T-helper 2 cell treated with Interferon-gamma antibody and Interleukin-4, amounts not matched to agents 5 μg/mL and 100 μg/mL, for 36 hours (primary cell): ENCODE measurements at regions not wholly inside any gene's neighbourhood (a gene's known extent, or its start where the extent isn't known, plus 50 kb on each side); places are given as distances from the start of the nearest gene placed in this dataset.
"Not testable (repeated sequence)": the region's sequence is repeated elsewhere in the genome, so short reads cannot be mapped to it uniquely, and the experiment has no call there.

Source experiments
- DNase-seq: peaks from one replicate; pipeline ENCODE4 v3.0.0; 2021; ENCODE audit warnings: low spot score
- H3K27ac Mint-ChIP-seq: one replicate; pipeline ENCODE4 v1.8.0; 2021; ENCODE audit warnings: mild to moderate bottlenecking, mixed read lengths
- H3K27me3 Mint-ChIP-seq: one replicate; pipeline ENCODE4 v1.8.0; 2021; ENCODE audit warnings: low read depth, mixed read lengths
- H3K36me3 Mint-ChIP-seq: one replicate; pipeline ENCODE4 v1.8.0; 2021; ENCODE audit warnings: low read depth, mixed read lengths
- H3K4me1 Mint-ChIP-seq: one replicate; pipeline ENCODE4 v1.8.0; 2021; ENCODE audit warnings: low read depth, mixed read lengths
- H3K4me3 Mint-ChIP-seq: one replicate; pipeline ENCODE4 v1.8.0; 2022; ENCODE audit warnings: mild to moderate bottlenecking, moderate library complexity, mixed read lengths
- H3K9me3 Mint-ChIP-seq: one replicate; pipeline ENCODE4 v1.8.0; 2021; ENCODE audit warnings: mixed read lengths

- Mint-ChIP-seq H3K27ac (no peak overlapping the region), H3K27me3 (no peaks in the 10 kb centered on the region), H3K4me3 (no peak overlapping the region), H3K4me1 (no peaks in the 10 kb centered on the region), H3K9me3 (peaks cover 18% of the 10 kb centered on the region), H3K36me3 (no peaks in the 10 kb centered on the region)
- DNase-seq, result no peak
These were observed 127.0 kb upstream of the CHST9 start for GRCh38 chr18:27312153-27312552.

GRCh38 chr18:27311114-27311513 lies 126.0 kb upstream of the CHST9 start:
- Mint-ChIP-seq H3K4me3 (no peak overlapping the region), H3K36me3 (no peaks in the 10 kb centered on the region), H3K27ac (no peak overlapping the region), H3K27me3 (no peaks in the 10 kb centered on the region), H3K9me3 (peaks cover 21% of the 10 kb centered on the region), H3K4me1 (no peaks in the 10 kb centered on the region)
- DNase-seq, result no peak

GRCh38 chr18:27301615-27302378 lies 116.7 kb upstream of the CHST9 start:
- H3K4me1 Mint-ChIP-seq, result no peaks in the 10 kb centered on the region
- H3K36me3 Mint-ChIP-seq, result no peaks in the 10 kb centered on the region
- peaks cover 4% of the 10 kb centered on the region for H3K9me3 Mint-ChIP-seq
- no peaks in the 10 kb centered on the region for H3K27me3 Mint-ChIP-seq
- H3K4me3 Mint-ChIP-seq, result no peak overlapping the region
- H3K27ac Mint-ChIP-seq, result no peak overlapping the region
- DNase-seq, result no peak

GRCh38 chr18:27298214-27298804 lies 113.2 kb upstream of the CHST9 start:
- H3K4me3 Mint-ChIP-seq, result no peak overlapping the region
- H3K9me3 Mint-ChIP-seq, result peaks cover 14% of the 10 kb centered on the region
- no peak overlapping the region for H3K27ac Mint-ChIP-seq
- H3K36me3 Mint-ChIP-seq, result no peaks in the 10 kb centered on the region
- no peak for DNase-seq
- no peaks in the 10 kb centered on the region for H3K27me3 Mint-ChIP-seq
- H3K4me1 Mint-ChIP-seq, result no peaks in the 10 kb centered on the region

- not testable (repeated sequence) for DNase-seq, H3K27ac Mint-ChIP-seq, H3K9me3 Mint-ChIP-seq, H3K4me3 Mint-ChIP-seq, H3K4me1 Mint-ChIP-seq, H3K27me3 Mint-ChIP-seq, H3K36me3 Mint-ChIP-seq
These were observed 101.0 kb upstream of the CHST9 start for GRCh38 chr18:27285973-27286562.

GRCh38 chr18:27278131-27278530 lies 93.0 kb upstream of the CHST9 start:
- H3K27me3 Mint-ChIP-seq, result no peaks in the 10 kb centered on the region
- H3K4me1 Mint-ChIP-seq, result no peaks in the 10 kb centered on the region
- H3K36me3 Mint-ChIP-seq, result no peaks in the 10 kb centered on the region
- no peak for DNase-seq
- H3K9me3 Mint-ChIP-seq, result peaks cover 24% of the 10 kb centered on the region
- no peak overlapping the region for H3K27ac Mint-ChIP-seq
- H3K4me3 Mint-ChIP-seq, result no peak overlapping the region

- H3K36me3 Mint-ChIP-seq, result no peaks in the 10 kb centered on the region
- no peaks in the 10 kb centered on the region for H3K4me1 Mint-ChIP-seq
- no peaks in the 10 kb centered on the region for H3K27me3 Mint-ChIP-seq
- no peak overlapping the region for H3K27ac Mint-ChIP-seq
- H3K4me3 Mint-ChIP-seq, result no peak overlapping the region
- H3K9me3 Mint-ChIP-seq, result peaks cover 24% of the 10 kb centered on the region
- DNase-seq, result no peak
These were observed 92.4 kb upstream of the CHST9 start for GRCh38 chr18:27277554-27277953.

- DNase-seq, result no peak
- H3K9me3 Mint-ChIP-seq, result peaks cover 24% of the 10 kb centered on the region
- no peak overlapping the region for H3K4me3 Mint-ChIP-seq
- H3K27me3 Mint-ChIP-seq, result no peaks in the 10 kb centered on the region
- no peak overlapping the region for H3K27ac Mint-ChIP-seq
- H3K36me3 Mint-ChIP-seq, result no peaks in the 10 kb centered on the region
- H3K4me1 Mint-ChIP-seq, result no peaks in the 10 kb centered on the region
These were observed 91.8 kb upstream of the CHST9 start for GRCh38 chr18:27276886-27277285.

- Mint-ChIP-seq H3K4me3 (no peak overlapping the region), H3K4me1 (no peaks in the 10 kb centered on the region), H3K9me3 (peaks cover 27% of the 10 kb centered on the region), H3K36me3 (no peaks in the 10 kb centered on the region), H3K27ac (no peak overlapping the region), H3K27me3 (no peaks in the 10 kb centered on the region)
- DNase-seq, result no peak
These were observed 91.4 kb upstream of the CHST9 start for GRCh38 chr18:27276479-27276878.

- Mint-ChIP-seq H3K4me1 (no peaks in the 10 kb centered on the region), H3K9me3 (peaks cover 31% of the 10 kb centered on the region), H3K27ac (no peak overlapping the region), H3K36me3 (no peaks in the 10 kb centered on the region), H3K4me3 (no peak overlapping the region), H3K27me3 (no peaks in the 10 kb centered on the region)
- no peak for DNase-seq
These were observed 89.8 kb upstream of the CHST9 start for GRCh38 chr18:27274901-27275300.

GRCh38 chr18:27270508-27270907 lies 85.4 kb upstream of the CHST9 start:
- DNase-seq, result no peak
- Mint-ChIP-seq H3K9me3 (peaks cover 11% of the 10 kb centered on the region), H3K4me1 (no peaks in the 10 kb centered on the region), H3K27ac (no peak overlapping the region), H3K36me3 (no peaks in the 10 kb centered on the region), H3K4me3 (no peak overlapping the region), H3K27me3 (no peaks in the 10 kb centered on the region)

GRCh38 chr18:27263369-27263768 lies 78.3 kb upstream of the CHST9 start:
- Mint-ChIP-seq H3K27me3 (no peaks in the 10 kb centered on the region), H3K9me3 (peaks cover 27% of the 10 kb centered on the region), H3K4me3 (no peak overlapping the region), H3K27ac (no peak overlapping the region), H3K36me3 (no peaks in the 10 kb centered on the region), H3K4me1 (no peaks in the 10 kb centered on the region)
- no peak for DNase-seq

- Mint-ChIP-seq H3K4me3 (no peak overlapping the region), H3K27me3 (no peaks in the 10 kb centered on the region), H3K9me3 (peaks cover 27% of the 10 kb centered on the region), H3K27ac (no peak overlapping the region), H3K4me1 (no peaks in the 10 kb centered on the region), H3K36me3 (no peaks in the 10 kb centered on the region)
- no peak for DNase-seq
These were observed 76.9 kb upstream of the CHST9 start for GRCh38 chr18:27261769-27262549.

- Mint-ChIP-seq H3K9me3 (peaks cover 20% of the 10 kb centered on the region), H3K36me3 (no peaks in the 10 kb centered on the region), H3K27me3 (no peaks in the 10 kb centered on the region), H3K4me3 (no peak overlapping the region), H3K27ac (no peak overlapping the region), H3K4me1 (no peaks in the 10 kb centered on the region)
- no peak for DNase-seq
These were observed 68.5 kb upstream of the CHST9 start for GRCh38 chr18:27253571-27253970.
